ENCODE measurements at regions not wholly inside any gene's neighbourhood (a gene's known extent, or its start where the extent isn't known, plus 50 kb on each side); places are given as distances from the start of the nearest gene placed in this dataset.

GRCh38 chr3:29164825-29165224, 116.0 kb upstream of the RBMS3 start:
- Histone ChIP-seq H3F3A (ENCODE audit: insufficient read depth) (no peaks in the 10 kb centered on the region), H3K4me2 (ENCODE audit: low read depth, low read length, poor library complexity, severe bottlenecking) (no peak overlapping the region), H3K79me2 (ENCODE audit: insufficient read depth, low read length) (no peaks in the 10 kb centered on the region), H3K9me2 (replicated peaks; ENCODE audit: insufficient read depth, low read length) (no peaks in the 10 kb centered on the region), H3K9me3 (ENCODE audit: insufficient read depth, low read length) (no peaks in the 10 kb centered on the region), H3K9ac (ENCODE audit: low read length) (no peak overlapping the region), H4K20me1 (ENCODE audit: low read depth, low read length) (no peaks in the 10 kb centered on the region), H3K27ac (ENCODE audit: low read depth, low read length) (no peak overlapping the region), H3K36me3 (ENCODE audit: low read length) (no peaks in the 10 kb centered on the region), H3K27me3 (ENCODE audit: low read length) (no peaks in the 10 kb centered on the region), H2AFZ (ENCODE audit: low read depth, low read length, severe bottlenecking) (no peak overlapping the region), H3K4me3 (ENCODE audit: insufficient read depth, low read length, poor library complexity, severe bottlenecking) (no peak overlapping the region)
- TF ChIP-seq EZH2phosphoT487 (conservative IDR thresholded peaks at IDR 0.05; ENCODE audit: low read length), result no peak
- TF ChIP-seq CTCF (IDR thresholded peaks at IDR 0.05; ENCODE audit: insufficient read depth, low read length, poor library complexity, severe bottlenecking), result no peak

- no peaks in the 10 kb centered on the region for H3K9me2 ChIP-seq (replicated peaks; ENCODE audit: insufficient read depth, low read length)
- H3K4me3 ChIP-seq (ENCODE audit: insufficient read depth, low read length, poor library complexity, severe bottlenecking), result no peak overlapping the region
- H3K9me3 ChIP-seq (ENCODE audit: insufficient read depth, low read length), result no peaks in the 10 kb centered on the region
- no peaks in the 10 kb centered on the region for H3F3A ChIP-seq (ENCODE audit: insufficient read depth)
- TF ChIP-seq EZH2phosphoT487 (conservative IDR thresholded peaks at IDR 0.05; ENCODE audit: low read length), result no peak
- no peak for TF ChIP-seq CTCF (IDR thresholded peaks at IDR 0.05; ENCODE audit: insufficient read depth, low read length, poor library complexity, severe bottlenecking)
- no peaks in the 10 kb centered on the region for H3K36me3 ChIP-seq (ENCODE audit: low read length)
- no peak overlapping the region for H3K9ac ChIP-seq (ENCODE audit: low read length)
- no peaks in the 10 kb centered on the region for H3K79me2 ChIP-seq (ENCODE audit: insufficient read depth, low read length)
- H3K27me3 ChIP-seq (ENCODE audit: low read length), result no peaks in the 10 kb centered on the region
- no peaks in the 10 kb centered on the region for H4K20me1 ChIP-seq (ENCODE audit: low read depth, low read length)
- no peak overlapping the region for H3K4me2 ChIP-seq (ENCODE audit: low read depth, low read length, poor library complexity, severe bottlenecking)
- no peak overlapping the region for H3K27ac ChIP-seq (ENCODE audit: low read depth, low read length)
- H2AFZ ChIP-seq (ENCODE audit: low read depth, low read length, severe bottlenecking), result no peak overlapping the region
Measured at GRCh38 chr3:29167180-29167579, 113.7 kb upstream of the RBMS3 start.

- Histone ChIP-seq H3K4me3 (ENCODE audit: insufficient read depth, low read length, poor library complexity, severe bottlenecking) (no peak overlapping the region), H3K4me2 (ENCODE audit: low read depth, low read length, poor library complexity, severe bottlenecking) (no peak overlapping the region), H3K79me2 (ENCODE audit: insufficient read depth, low read length) (no peaks in the 10 kb centered on the region), H3K36me3 (ENCODE audit: low read length) (no peaks in the 10 kb centered on the region), H3K9ac (ENCODE audit: low read length) (no peak overlapping the region), H3K9me2 (replicated peaks; ENCODE audit: insufficient read depth, low read length) (no peaks in the 10 kb centered on the region), H3K27me3 (ENCODE audit: low read length) (no peaks in the 10 kb centered on the region), H3K27ac (ENCODE audit: low read depth, low read length) (no peak overlapping the region), H3F3A (ENCODE audit: insufficient read depth) (no peaks in the 10 kb centered on the region), H2AFZ (ENCODE audit: low read depth, low read length, severe bottlenecking) (no peak overlapping the region), H4K20me1 (ENCODE audit: low read depth, low read length) (no peaks in the 10 kb centered on the region), H3K9me3 (ENCODE audit: insufficient read depth, low read length) (no peaks in the 10 kb centered on the region)
- TF ChIP-seq CTCF (IDR thresholded peaks at IDR 0.05; ENCODE audit: insufficient read depth, low read length, poor library complexity, severe bottlenecking), result no peak
- TF ChIP-seq EZH2phosphoT487 (conservative IDR thresholded peaks at IDR 0.05; ENCODE audit: low read length), result no peak
Measured at GRCh38 chr3:29168081-29168480, 112.8 kb upstream of the RBMS3 start.

- Histone ChIP-seq H3K79me2 (ENCODE audit: insufficient read depth, low read length) (no peaks in the 10 kb centered on the region), H3K9me2 (replicated peaks; ENCODE audit: insufficient read depth, low read length) (no peaks in the 10 kb centered on the region), H3F3A (ENCODE audit: insufficient read depth) (no peaks in the 10 kb centered on the region), H3K27ac (ENCODE audit: low read depth, low read length) (no peak overlapping the region), H3K4me2 (ENCODE audit: low read depth, low read length, poor library complexity, severe bottlenecking) (no peak overlapping the region), H3K4me3 (ENCODE audit: insufficient read depth, low read length, poor library complexity, severe bottlenecking) (no peak overlapping the region), H3K9me3 (ENCODE audit: insufficient read depth, low read length) (no peaks in the 10 kb centered on the region), H3K27me3 (ENCODE audit: low read length) (no peaks in the 10 kb centered on the region), H2AFZ (ENCODE audit: low read depth, low read length, severe bottlenecking) (no peak overlapping the region), H3K9ac (ENCODE audit: low read length) (no peak overlapping the region), H4K20me1 (ENCODE audit: low read depth, low read length) (no peaks in the 10 kb centered on the region), H3K36me3 (ENCODE audit: low read length) (no peaks in the 10 kb centered on the region)
- TF ChIP-seq EZH2phosphoT487 (conservative IDR thresholded peaks at IDR 0.05; ENCODE audit: low read length) (no peak), CTCF (IDR thresholded peaks at IDR 0.05; ENCODE audit: insufficient read depth, low read length, poor library complexity, severe bottlenecking) (no peak)
Measured at GRCh38 chr3:29168696-29169095, 112.2 kb upstream of the RBMS3 start.
